ENCODE measurements at regions not wholly inside any gene's neighbourhood (a gene's known extent, or its start where the extent isn't known, plus 50 kb on each side); places are given as distances from the start of the nearest gene placed in this dataset.

GRCh38 chr14:37865719-37866549, 270.5 kb downstream of the TTC6 start (continued):
- TF ChIP-seq TFDP1 (CRISPR knock-in tag; IDR thresholded peaks at IDR 0.05; ENCODE audit: borderline replicate concordance) (0 out of 2 replicates have a peak, but pooled peaks have one; percentile 23), SIX1 (CRISPR knock-in tag; IDR thresholded peaks at IDR 0.05; ENCODE audit: borderline replicate concordance) (no peak), ZNF34 (CRISPR knock-in tag; IDR thresholded peaks at IDR 0.05; ENCODE audit: borderline replicate concordance) (no peak), BHLHE40 (IDR thresholded peaks at IDR 0.05; ENCODE audit: low read length) (no peak), ERF (CRISPR knock-in tag; IDR thresholded peaks at IDR 0.05) (no peak), SOX13 (IDR thresholded peaks at IDR 0.05) (no peak), SOX13 (CRISPR knock-in tag; conservative IDR thresholded peaks at IDR 0.05 in 1 of 2, IDR thresholded peaks at IDR 0.05 in 1 of 2) (0 out of 4 replicates have a peak, but pooled peaks of 1 of the 2 experiments have one; percentile 8), KAT7 (CRISPR knock-in tag; IDR thresholded peaks at IDR 0.05; ENCODE audit: borderline replicate concordance) (no peak), FOXP1 (IDR thresholded peaks at IDR 0.05) (no peak), FOXP1 (CRISPR knock-in tag; IDR thresholded peaks at IDR 0.05) (no peak), POLR2AphosphoS5 (IDR thresholded peaks at IDR 0.05; ENCODE audit: low read depth, low read length) (no peak), RBM22 (optimal IDR thresholded peaks at IDR 0.05; ENCODE audit: low read length) (no peak), ZBTB7B (CRISPR knock-in tag; IDR thresholded peaks at IDR 0.05) (no peak), ELF4 (CRISPR knock-in tag; IDR thresholded peaks at IDR 0.05; ENCODE audit: borderline replicate concordance) (0 out of 2 replicates have a peak, but pooled peaks have one; percentile 68), ZNF772 (CRISPR knock-in tag; IDR thresholded peaks at IDR 0.05) (peak; percentile 83), ZBTB49 (CRISPR knock-in tag; IDR thresholded peaks at IDR 0.05; ENCODE audit: borderline replicate concordance) (no peak), MTA1 (CRISPR knock-in tag; IDR thresholded peaks at IDR 0.05; ENCODE audit: borderline replicate concordance) (no peak), NFE2L2 (IDR thresholded peaks at IDR 0.05; ENCODE audit: low read length) (no peak)
- TF ChIP-seq, protein P1, sequence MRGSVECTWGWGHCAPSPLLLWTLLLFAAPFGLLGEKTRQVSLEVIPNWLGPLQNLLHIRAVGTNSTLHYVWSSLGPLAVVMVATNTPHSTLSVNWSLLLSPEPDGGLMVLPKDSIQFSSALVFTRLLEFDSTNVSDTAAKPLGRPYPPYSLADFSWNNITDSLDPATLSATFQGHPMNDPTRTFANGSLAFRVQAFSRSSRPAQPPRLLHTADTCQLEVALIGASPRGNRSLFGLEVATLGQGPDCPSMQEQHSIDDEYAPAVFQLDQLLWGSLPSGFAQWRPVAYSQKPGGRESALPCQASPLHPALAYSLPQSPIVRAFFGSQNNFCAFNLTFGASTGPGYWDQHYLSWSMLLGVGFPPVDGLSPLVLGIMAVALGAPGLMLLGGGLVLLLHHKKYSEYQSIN (CRISPR knock-in tag; IDR thresholded peaks at IDR 0.05; ENCODE audit: borderline replicate concordance), result no peak
- TF ChIP-seq, protein P2, sequence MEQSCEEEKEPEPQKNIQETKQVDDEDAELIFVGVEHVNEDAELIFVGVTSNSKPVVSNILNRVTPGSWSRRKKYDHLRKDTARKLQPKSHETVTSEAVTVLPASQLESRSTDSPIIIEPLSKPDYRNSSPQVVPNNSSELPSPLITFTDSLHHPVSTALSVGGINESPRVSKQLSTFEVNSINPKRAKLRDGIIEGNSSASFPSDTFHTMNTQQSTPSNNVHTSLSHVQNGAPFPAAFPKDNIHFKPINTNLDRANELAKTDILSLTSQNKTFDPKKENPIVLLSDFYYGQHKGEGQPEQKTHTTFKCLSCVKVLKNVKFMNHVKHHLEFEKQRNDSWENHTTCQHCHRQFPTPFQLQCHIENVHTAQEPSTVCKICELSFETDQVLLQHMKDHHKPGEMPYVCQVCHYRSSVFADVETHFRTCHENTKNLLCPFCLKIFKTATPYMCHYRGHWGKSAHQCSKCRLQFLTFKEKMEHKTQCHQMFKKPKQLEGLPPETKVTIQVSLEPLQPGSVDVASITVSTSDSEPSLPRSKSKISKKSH (CRISPR knock-in tag; IDR thresholded peaks at IDR 0.05; ENCODE audit: borderline replicate concordance), result no peak
- TF ChIP-seq, protein P3, sequence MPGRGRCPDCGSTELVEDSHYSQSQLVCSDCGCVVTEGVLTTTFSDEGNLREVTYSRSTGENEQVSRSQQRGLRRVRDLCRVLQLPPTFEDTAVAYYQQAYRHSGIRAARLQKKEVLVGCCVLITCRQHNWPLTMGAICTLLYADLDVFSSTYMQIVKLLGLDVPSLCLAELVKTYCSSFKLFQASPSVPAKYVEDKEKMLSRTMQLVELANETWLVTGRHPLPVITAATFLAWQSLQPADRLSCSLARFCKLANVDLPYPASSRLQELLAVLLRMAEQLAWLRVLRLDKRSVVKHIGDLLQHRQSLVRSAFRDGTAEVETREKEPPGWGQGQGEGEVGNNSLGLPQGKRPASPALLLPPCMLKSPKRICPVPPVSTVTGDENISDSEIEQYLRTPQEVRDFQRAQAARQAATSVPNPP (CRISPR knock-in tag; IDR thresholded peaks at IDR 0.05), result no peak
- TF ChIP-seq, protein P4, sequence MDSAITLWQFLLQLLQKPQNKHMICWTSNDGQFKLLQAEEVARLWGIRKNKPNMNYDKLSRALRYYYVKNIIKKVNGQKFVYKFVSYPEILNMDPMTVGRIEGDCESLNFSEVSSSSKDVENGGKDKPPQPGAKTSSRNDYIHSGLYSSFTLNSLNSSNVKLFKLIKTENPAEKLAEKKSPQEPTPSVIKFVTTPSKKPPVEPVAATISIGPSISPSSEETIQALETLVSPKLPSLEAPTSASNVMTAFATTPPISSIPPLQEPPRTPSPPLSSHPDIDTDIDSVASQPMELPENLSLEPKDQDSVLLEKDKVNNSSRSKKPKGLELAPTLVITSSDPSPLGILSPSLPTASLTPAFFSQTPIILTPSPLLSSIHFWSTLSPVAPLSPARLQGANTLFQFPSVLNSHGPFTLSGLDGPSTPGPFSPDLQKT (CRISPR knock-in tag; IDR thresholded peaks at IDR 0.05; ENCODE audit: borderline replicate concordance), result no peak
